H9 (cell line): ENCODE measurements at regions not wholly inside any gene's neighbourhood (a gene's known extent, or its start where the extent isn't known, plus 50 kb on each side); places are given as distances from the start of the nearest gene placed in this dataset.

Experiments
- DNase-seq: peaks from one replicate; pipeline ENCODE4 v3.0.0-alpha.2; 2017
- H2AFZ ChIP-seq: one replicate; pipeline ENCODE4 v1.6.1; 2013; ENCODE audit warnings: mild to moderate bottlenecking, low read length, control low read depth, moderate library complexity
- H2AK5ac ChIP-seq: 2 replicates; pipeline ENCODE4 v1.6.1; 2013; ENCODE audit warnings: low read length, control low read depth, mixed read lengths; ENCODE audit not compliant: insufficient read length
- H2BK120ac ChIP-seq: one replicate; pipeline ENCODE4 v1.6.1; 2013; ENCODE audit warnings: low read depth, mild to moderate bottlenecking, low read length, control low read depth, inconsistent platforms; ENCODE audit not compliant: poor library complexity, severe bottlenecking
- H2BK12ac ChIP-seq: 2 replicates; pipeline ENCODE4 v1.6.1; 2013; ENCODE audit warnings: low read length, control low read depth, mixed read lengths, low read depth; ENCODE audit not compliant: insufficient read length
- H2BK15ac ChIP-seq: 2 replicates; pipeline ENCODE4 v1.6.1; 2013; ENCODE audit warnings: low read depth, low read length, control low read depth
- H2BK20ac ChIP-seq: one replicate; pipeline ENCODE4 v1.6.1; 2013; ENCODE audit warnings: low read depth, mild to moderate bottlenecking, low read length, control low read depth, inconsistent platforms; ENCODE audit not compliant: poor library complexity, severe bottlenecking
- H2BK5ac ChIP-seq: 2 replicates; pipeline ENCODE4 v1.6.1; 2013; ENCODE audit warnings: low read length, control low read depth, mixed read lengths; ENCODE audit not compliant: insufficient read length
- H3K14ac ChIP-seq: 2 replicates; pipeline ENCODE4 v1.6.1; 2013; ENCODE audit warnings: low read length, control low read depth; ENCODE audit not compliant: insufficient read depth
- H3K18ac ChIP-seq: 2 replicates; pipeline ENCODE4 v1.6.1; 2013; ENCODE audit warnings: low read depth, mild to moderate bottlenecking, mixed read lengths, low read length, control low read depth; ENCODE audit not compliant: insufficient read length
- H3K23ac ChIP-seq: 2 replicates; pipeline ENCODE4 v1.6.1; 2013; ENCODE audit warnings: low read length, control low read depth, mixed read lengths, low read depth; ENCODE audit not compliant: insufficient read length
- H3K23me2 ChIP-seq: 2 replicates; pipeline ENCODE4 v1.6.1; 2013; ENCODE audit warnings: low read depth, mild to moderate bottlenecking, mixed read lengths, low read length, control low read depth; ENCODE audit not compliant: insufficient read length, poor library complexity, severe bottlenecking
- H3K27ac ChIP-seq: 2 replicates; pipeline ENCODE4 v1.5.1; 2013; ENCODE audit warnings: low read length, control low read depth, mixed read lengths, low read depth; ENCODE audit not compliant: insufficient read length
- H3K27me3 ChIP-seq: 2 replicates; pipeline ENCODE4 v1.6.1; 2013; ENCODE audit warnings: low read length, control low read depth, inconsistent platforms; ENCODE audit not compliant: insufficient read depth
- H3K4ac ChIP-seq: 2 replicates; pipeline ENCODE4 v1.6.1; 2013; ENCODE audit warnings: low read depth, mild to moderate bottlenecking, control low read depth, inconsistent platforms, low read length, moderate library complexity
- H3K4me1 ChIP-seq: 2 replicates; pipeline ENCODE4 v1.6.1; 2013; ENCODE audit warnings: low read length, control low read depth, inconsistent platforms; ENCODE audit not compliant: insufficient read depth
- H3K4me2 ChIP-seq: 2 replicates; pipeline ENCODE4 v1.6.1; 2013; ENCODE audit warnings: low read length, control low read depth, mixed read lengths; ENCODE audit not compliant: insufficient read length, insufficient read depth
- H3K56ac ChIP-seq: 2 replicates; pipeline ENCODE4 v1.6.1; 2013; ENCODE audit warnings: low read depth, mild to moderate bottlenecking, mixed read lengths, low read length, control low read depth; ENCODE audit not compliant: insufficient read length
- H3K79me1 ChIP-seq: 2 replicates; pipeline ENCODE4 v1.6.1; 2013; ENCODE audit warnings: low read depth, mild to moderate bottlenecking, moderate library complexity, low read length, control low read depth, inconsistent platforms; ENCODE audit not compliant: insufficient read depth, poor library complexity, severe bottlenecking
- H3K79me2 ChIP-seq: 2 replicates; pipeline ENCODE4 v1.6.1; 2013; ENCODE audit warnings: low read length, control low read depth, inconsistent platforms; ENCODE audit not compliant: insufficient read depth
- H3K9ac ChIP-seq: 2 replicates; pipeline ENCODE4 v1.6.1; 2013; ENCODE audit warnings: low read length, control low read depth, mixed read lengths; ENCODE audit not compliant: insufficient read length; ENCODE audit errors: extremely low read depth
- H3K9me3 ChIP-seq: one replicate; pipeline ENCODE4 v1.6.1; 2013; ENCODE audit warnings: low read depth, low read length, inconsistent platforms; ENCODE audit not compliant: control insufficient read depth
- H3T11ph ChIP-seq: one replicate; pipeline ENCODE4 v1.6.1; 2013; ENCODE audit warnings: mild to moderate bottlenecking, low read length, control low read depth, inconsistent platforms
- H4K20me1 ChIP-seq: one replicate; pipeline ENCODE4 v1.6.1; 2013; ENCODE audit not compliant: control insufficient read depth, insufficient read length, insufficient read depth
- H4K5ac ChIP-seq: 2 replicates; pipeline ENCODE4 v1.6.1; 2013; ENCODE audit warnings: low read depth, mild to moderate bottlenecking, mixed read lengths, low read length, control low read depth; ENCODE audit not compliant: insufficient read length
- H4K8ac ChIP-seq: replicated peaks from 2 replicates; pipeline ENCODE4 v1.6.1; 2013; ENCODE audit warnings: low read length, control low read depth, mixed read lengths, low read depth; ENCODE audit not compliant: insufficient read length
- H4K91ac ChIP-seq: 2 replicates; pipeline ENCODE4 v1.6.1; 2013; ENCODE audit warnings: low read depth, mild to moderate bottlenecking, moderate library complexity, mixed read lengths, low read length, control low read depth; ENCODE audit not compliant: insufficient read length
- H3K27ac Mint-ChIP-seq, 3 experiments: 2 replicates in 2 of 3; 3 replicates in 1 of 3; pipeline ENCODE4 v1.8.0; 2020 to 2021; ENCODE audit warnings: mixed read lengths in 3 of 3, mild to moderate bottlenecking in 1 of 3, moderate library complexity in 1 of 3
- H3K27me3 Mint-ChIP-seq: 2 replicates; pipeline ENCODE4 v1.8.0; 2021; ENCODE audit warnings: low read depth, mild to moderate bottlenecking, moderate library complexity, mixed read lengths
- H3K36me3 Mint-ChIP-seq, 3 experiments: 2 replicates in 2 of 3; 3 replicates in 1 of 3; pipeline ENCODE4 v1.8.0; 2020 to 2021; ENCODE audit warnings: low read depth in 3 of 3, mixed read lengths in 3 of 3; ENCODE audit not compliant: insufficient read depth in 1 of 3
- H3K4me1 Mint-ChIP-seq, 2 experiments: 2 replicates each; pipeline ENCODE4 v1.8.0; 2020; ENCODE audit warnings: mixed read lengths in 2 of 2
- H3K4me3 Mint-ChIP-seq, 2 experiments: 2 replicates in 1 of 2; 3 replicates in 1 of 2; pipeline ENCODE4 v1.8.0; 2020 to 2021; ENCODE audit warnings: mild to moderate bottlenecking in 2 of 2, mixed read lengths in 2 of 2, moderate library complexity in 1 of 2
- H3K9me3 Mint-ChIP-seq, 2 experiments: 2 replicates in 1 of 2; 3 replicates in 1 of 2; pipeline ENCODE4 v1.8.0; 2020; ENCODE audit warnings: mild to moderate bottlenecking in 2 of 2, mixed read lengths in 2 of 2, moderate library complexity in 1 of 2
- CTCF ChIP-seq: fragments of 200-600 bp; sonication (generic); conservative IDR thresholded peaks from 3 replicates; pipeline ENCODE4 v1.8.0; 2021; ENCODE audit warnings: antibody characterized with exemption, mild to moderate bottlenecking
- WGBS: extraction: QIAGEN DNeasy Blood & Tissue Kit; methylation state at CpG from one replicate; pipeline ENCODE4 v1.1.7; 2013; ENCODE audit warnings: missing lambda C conversion rate, low lambda C conversion rate, mixed read lengths; ENCODE audit not compliant: insufficient read length; ENCODE audit errors: extremely low coverage; 5-methylcytosine and 5-hydroxymethylcytosine counted together

DNA sequence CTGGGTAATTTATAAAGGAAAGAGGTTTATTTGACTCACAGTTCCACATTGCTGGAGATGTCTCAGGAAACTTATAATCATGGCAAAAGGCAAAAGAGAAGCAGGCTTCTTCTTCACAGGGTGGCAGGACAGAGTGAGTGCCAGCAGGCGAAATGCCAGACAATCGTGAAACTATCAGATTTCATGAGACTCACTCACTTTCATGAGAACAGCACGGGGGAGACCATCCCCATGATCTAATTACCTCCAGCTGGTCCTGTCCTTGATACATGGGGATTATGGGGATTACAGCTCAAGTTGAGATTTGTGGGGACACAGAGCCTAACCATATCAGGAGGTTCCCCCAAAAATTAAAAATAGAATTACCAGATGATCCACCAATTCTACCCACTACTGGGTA, 675.5 kb upstream of the SLC8A1 start:
- peaks cover 1 to 20% (median 10%) of the 10 kb centered on the region in 3 experiments; a peak in 6 of 7 replicates for H3K36me3 Mint-ChIP-seq
- DNase-seq, result no peak
- H4K91ac ChIP-seq, result no peak overlapping the region
- H3K27me3 Mint-ChIP-seq, result no peaks in the 10 kb centered on the region
- H3K79me1 ChIP-seq, result no peaks in the 10 kb centered on the region
- no peak overlapping the region for H4K5ac ChIP-seq
- H3K9ac ChIP-seq, result no peak overlapping the region
- no peak overlapping the region for H2AFZ ChIP-seq
- H3K14ac ChIP-seq, result no peak overlapping the region
- no CpG with 5 or more reads among the region's 3 CpGs for WGBS
- no peak overlapping the region for H3K4me2 ChIP-seq
- no peaks in the 10 kb centered on the region for H3K27me3 ChIP-seq
- H4K20me1 ChIP-seq, result no peaks in the 10 kb centered on the region
- TF ChIP-seq CTCF, result no peak
- no peak overlapping the region for H3K4me3 Mint-ChIP-seq
- H3K4ac ChIP-seq, result no peak overlapping the region
- H3T11ph ChIP-seq, result no peak overlapping the region
- H3K27ac Mint-ChIP-seq, result no peak overlapping the region
- H3K23ac ChIP-seq, result no peak overlapping the region
- H2BK120ac ChIP-seq, result no peak overlapping the region
- H3K79me2 ChIP-seq, result no peaks in the 10 kb centered on the region
- no peak overlapping the region for H2AK5ac ChIP-seq
- H3K4me1 Mint-ChIP-seq, result peaks cover 3 to 4% of the 10 kb centered on the region in 2 experiments; a peak in 2 of 4 replicates
- no peaks in the 10 kb centered on the region for H3K4me1 ChIP-seq
- H3K27ac ChIP-seq, result no peak overlapping the region
- no peak overlapping the region for H2BK5ac ChIP-seq
- H2BK15ac ChIP-seq, result no peak overlapping the region
- H3K9me3 ChIP-seq, result no peaks in the 10 kb centered on the region
- no peaks in the 10 kb centered on the region for H3K23me2 ChIP-seq
- no peak overlapping the region for H2BK20ac ChIP-seq
- no peak overlapping the region for H3K56ac ChIP-seq
- peaks cover 12 to 15% of the 10 kb centered on the region in 2 experiments for H3K9me3 Mint-ChIP-seq
- no peak overlapping the region for H2BK12ac ChIP-seq
- H3K18ac ChIP-seq, result no peak overlapping the region
- H4K8ac ChIP-seq, result no peak overlapping the region
